ENCODE measurements at regions not wholly inside any gene's neighbourhood (a gene's known extent, or its start where the extent isn't known, plus 50 kb on each side); places are given as distances from the start of the nearest gene placed in this dataset.

- no peaks in the 10 kb centered on the region for H4K20me1 ChIP-seq (ENCODE audit: control insufficient read depth, extremely low read depth, insufficient read depth, low read length)
- no peaks in the 10 kb centered on the region for H3K9me3 ChIP-seq (ENCODE audit: control insufficient read depth, low read depth, low read length)
- DNase-seq (ENCODE audit: low read depth, low spot score): no peak
- no peaks in the 10 kb centered on the region for H3K79me2 ChIP-seq (ENCODE audit: control insufficient read depth, insufficient read depth, low read length)
- TF ChIP-seq EZH2 (IDR thresholded peaks at IDR 0.05; ENCODE audit: low read length) (no peak), CTCF (optimal IDR thresholded peaks at IDR 0.05 in 1 of 3, IDR thresholded peaks at IDR 0.05 in 1 of 3, conservative IDR thresholded peaks at IDR 0.05 in 1 of 3; ENCODE audit: extremely low read depth in 1 of 3, insufficient read depth in 2 of 3, low read length in 3 of 3) (no peak)
- dilution Hi-C loops (cut with MboI; ENCODE audit: extremely low pct_ligation_motif_present, low sequenced_read_pairs): no loop called here
- no peak overlapping the region for H3K4me3 ChIP-seq (ENCODE audit: control insufficient read depth in 2 of 3, extremely low read depth in 1 of 3, insufficient read depth in 2 of 3, low read depth in 1 of 3, low read length in 3 of 3)
- no peaks in the 10 kb centered on the region for H3K27me3 ChIP-seq (ENCODE audit: control insufficient read depth, extremely low read depth, insufficient read depth, low read length)
- no peak overlapping the region for H3K27ac ChIP-seq (ENCODE audit: control insufficient read depth, insufficient read depth, low read length)
- no peaks in the 10 kb centered on the region for H3K36me3 ChIP-seq (ENCODE audit: control insufficient read depth in 2 of 2, extremely low read depth in 1 of 2, insufficient read depth in 2 of 2, low read length in 2 of 2)
- H3K4me2 ChIP-seq (ENCODE audit: control insufficient read depth, extremely low read depth, insufficient read depth, low read depth, low read length): no peak overlapping the region
- no peak for FAIRE-seq
- H3K9ac ChIP-seq (ENCODE audit: control insufficient read depth, extremely low read depth, insufficient read depth, low read length): no peak overlapping the region
- H3K9me1 ChIP-seq (ENCODE audit: control insufficient read depth, extremely low read depth, insufficient read depth, low read length): no peaks in the 10 kb centered on the region
- peak overlapping the region; percentile 58 for H2AFZ ChIP-seq (ENCODE audit: control insufficient read depth, low read length)
- peaks cover 20% of the 10 kb centered on the region for H3K4me1 ChIP-seq (ENCODE audit: control insufficient read depth, extremely low read depth, insufficient read depth, low read length)
Observed at GRCh38 chr5:143547342-143547741, 143.9 kb upstream of the NR3C1 start.

GRCh38 chr5:143546394-143546793 is 142.9 kb upstream of the NR3C1 start:
- H3K4me1 ChIP-seq (ENCODE audit: control insufficient read depth, extremely low read depth, insufficient read depth, low read length): peaks cover 28% of the 10 kb centered on the region
- dilution Hi-C loops (cut with MboI; ENCODE audit: extremely low pct_ligation_motif_present, low sequenced_read_pairs): no loop called here
- H3K9me1 ChIP-seq (ENCODE audit: control insufficient read depth, extremely low read depth, insufficient read depth, low read length): no peaks in the 10 kb centered on the region
- FAIRE-seq (no peak), DNase-seq (ENCODE audit: low read depth, low spot score) (no peak)
- TF ChIP-seq EZH2 (IDR thresholded peaks at IDR 0.05; ENCODE audit: low read length): no peak
- no peak for TF ChIP-seq CTCF (optimal IDR thresholded peaks at IDR 0.05 in 1 of 3, IDR thresholded peaks at IDR 0.05 in 1 of 3, conservative IDR thresholded peaks at IDR 0.05 in 1 of 3; ENCODE audit: extremely low read depth in 1 of 3, insufficient read depth in 2 of 3, low read length in 3 of 3)
- no peak overlapping the region for H3K4me3 ChIP-seq (ENCODE audit: control insufficient read depth in 2 of 3, extremely low read depth in 1 of 3, insufficient read depth in 2 of 3, low read depth in 1 of 3, low read length in 3 of 3)
- no peak overlapping the region for H3K27ac ChIP-seq (ENCODE audit: control insufficient read depth, insufficient read depth, low read length)
- H3K79me2 ChIP-seq (ENCODE audit: control insufficient read depth, insufficient read depth, low read length): no peaks in the 10 kb centered on the region
- no peaks in the 10 kb centered on the region for H3K9me3 ChIP-seq (ENCODE audit: control insufficient read depth, low read depth, low read length)
- no peak overlapping the region for H3K9ac ChIP-seq (ENCODE audit: control insufficient read depth, extremely low read depth, insufficient read depth, low read length)
- H4K20me1 ChIP-seq (ENCODE audit: control insufficient read depth, extremely low read depth, insufficient read depth, low read length): no peaks in the 10 kb centered on the region
- H3K4me2 ChIP-seq (ENCODE audit: control insufficient read depth, extremely low read depth, insufficient read depth, low read depth, low read length): no peak overlapping the region
- H3K27me3 ChIP-seq (ENCODE audit: control insufficient read depth, extremely low read depth, insufficient read depth, low read length): no peaks in the 10 kb centered on the region
- no peaks in the 10 kb centered on the region for H3K36me3 ChIP-seq (ENCODE audit: control insufficient read depth in 2 of 2, extremely low read depth in 1 of 2, insufficient read depth in 2 of 2, low read length in 2 of 2)
- no peak overlapping the region for H2AFZ ChIP-seq (ENCODE audit: control insufficient read depth, low read length)
